Inflammatory macrophage treated with lipopolysaccharide for 4 hours (primary cell): ENCODE measurements at regions not wholly inside any gene's neighbourhood (a gene's known extent, or its start where the extent isn't known, plus 50 kb on each side); places are given as distances from the start of the nearest gene placed in this dataset.
A peak's percentile ranks its signal among the peaks of the same experiment; 100 is the strongest.

Experiments
- DNase-seq: peaks from one replicate; pipeline ENCODE4 v3.0.0-alpha.2; 2020

- no peak for DNase-seq
Observed at GRCh38 chr20:60649541-60649940, 602.5 kb upstream of the CDH4 start.

DNA sequence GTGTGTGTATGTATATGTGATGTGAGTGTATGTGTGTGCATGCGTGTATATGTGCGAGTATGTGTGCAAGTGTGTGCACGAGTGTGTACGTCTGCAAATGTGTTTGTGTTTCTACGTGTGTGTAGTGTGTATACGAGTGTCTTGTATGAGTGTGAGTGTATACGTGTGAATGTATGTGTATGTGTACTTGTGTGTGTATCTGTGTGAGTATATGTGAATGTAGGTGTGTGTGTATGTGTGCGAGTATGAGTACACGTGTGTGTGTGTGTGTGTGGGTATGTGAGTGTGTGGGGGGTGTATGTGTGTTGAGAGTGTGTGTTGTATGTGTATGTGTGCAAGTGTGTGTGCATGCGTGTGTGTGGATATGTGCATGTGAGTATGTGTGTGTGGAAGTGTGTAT is 602.0 kb upstream of the CDH4 start:
- no peak for DNase-seq

DNA sequence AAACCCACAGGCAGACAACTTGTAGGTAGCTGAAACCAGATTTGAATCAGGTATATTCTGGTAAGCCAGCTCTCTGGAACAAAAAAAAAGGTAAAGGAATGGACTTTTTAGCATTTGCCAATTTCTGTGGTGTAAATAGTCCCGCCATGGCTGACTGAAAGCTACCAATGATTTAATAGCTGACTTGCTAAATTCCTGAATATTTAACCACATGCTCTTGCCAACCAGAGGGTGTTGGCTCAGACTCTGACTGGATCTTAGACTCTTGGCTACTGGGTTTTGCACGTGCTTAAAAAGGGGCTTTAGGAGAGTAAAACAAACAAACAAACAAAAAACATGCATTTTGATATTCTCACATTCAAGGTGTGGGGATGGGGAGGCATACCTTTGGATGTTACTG is 600.0 kb upstream of the CDH4 start:
- DNase-seq, result no peak

DNA sequence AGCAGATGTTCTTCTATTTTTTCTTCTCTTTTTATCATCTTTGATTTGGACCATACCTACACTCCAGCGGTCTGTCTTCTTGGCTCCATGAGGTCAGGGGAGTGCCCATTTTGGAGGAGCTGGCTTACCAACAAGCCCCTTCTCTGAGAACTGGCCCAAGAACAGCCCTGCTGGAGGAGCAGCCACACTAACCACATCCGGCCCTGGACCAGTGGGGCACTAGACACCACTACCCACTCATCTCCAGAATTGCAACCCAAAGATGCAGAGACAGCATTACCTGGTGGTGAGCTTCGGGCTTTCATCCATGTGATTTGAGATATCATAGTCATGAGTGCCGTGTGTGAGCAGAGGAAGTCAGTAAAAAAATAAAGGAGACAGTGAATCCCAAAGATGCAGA is 599.4 kb upstream of the CDH4 start:
- DNase-seq, result no peak

- DNase-seq, result no peak
Observed at GRCh38 chr20:60653111-60653845, 598.8 kb upstream of the CDH4 start.

GRCh38 chr20:60658681-60659080 is 593.4 kb upstream of the CDH4 start:
- no peak for DNase-seq

DNA sequence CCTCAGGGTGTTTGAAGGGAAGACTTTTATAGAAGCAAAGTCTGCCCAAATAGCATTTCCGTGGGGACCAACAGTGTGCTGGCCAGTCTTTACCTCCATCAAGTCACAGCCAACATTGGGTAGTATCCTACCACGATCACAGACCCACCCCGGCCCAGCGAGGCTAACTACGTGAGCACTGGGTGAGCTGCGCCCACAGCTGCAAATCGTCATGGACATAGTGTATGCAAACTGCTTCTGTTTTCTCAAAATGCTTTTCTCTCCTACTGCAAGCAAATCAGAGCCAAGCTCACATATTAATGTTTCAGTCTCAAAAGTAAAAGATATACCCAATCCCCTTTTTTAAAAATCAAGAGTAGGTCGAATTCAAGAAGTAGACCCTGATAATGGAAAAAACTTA is 592.8 kb upstream of the CDH4 start:
- no peak for DNase-seq

- no peak for DNase-seq
Observed at GRCh38 chr20:60662307-60662706, 589.8 kb upstream of the CDH4 start.

DNA sequence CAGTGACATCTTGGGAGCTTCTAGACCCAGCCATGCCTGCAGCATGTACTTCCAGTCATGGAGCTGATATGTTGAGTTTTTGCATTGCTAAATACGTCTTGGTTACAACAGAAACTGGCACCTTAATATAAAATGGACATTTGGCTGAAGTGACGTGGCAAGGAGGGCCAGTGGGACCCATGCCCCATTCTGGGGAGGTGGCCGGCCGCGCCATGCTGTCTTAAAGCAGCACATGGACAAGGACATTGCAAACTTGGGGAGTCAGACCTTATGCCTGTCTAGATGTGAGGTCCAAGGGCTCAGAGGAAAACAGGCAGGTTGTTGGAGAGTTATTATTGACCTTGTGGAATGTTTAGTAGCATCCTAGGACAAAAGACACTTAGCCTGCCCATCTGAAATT is 588.0 kb upstream of the CDH4 start:
- no peak for DNase-seq

GRCh38 chr20:60667641-60668040 is 584.4 kb upstream of the CDH4 start:
- no peak for DNase-seq

DNA sequence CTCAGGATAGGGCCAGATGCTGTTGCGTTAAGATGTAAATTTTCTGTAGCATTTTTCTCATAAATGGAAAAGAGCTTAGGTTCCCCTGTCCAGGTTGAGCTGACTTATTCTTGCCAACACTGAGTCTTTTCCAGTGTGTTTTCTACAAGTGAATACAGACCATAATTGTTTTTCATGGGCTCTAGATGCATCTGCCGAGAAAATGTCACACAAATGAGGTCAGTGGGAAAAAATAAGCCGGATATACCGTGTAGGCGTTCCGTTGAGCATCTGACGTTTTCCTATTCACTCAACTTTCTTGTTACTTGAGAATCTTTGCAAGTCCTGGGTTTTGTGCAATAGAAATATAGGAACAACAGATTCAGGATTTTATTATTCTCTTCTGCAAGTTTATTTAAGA is 582.9 kb upstream of the CDH4 start:
- no peak for DNase-seq

DNA sequence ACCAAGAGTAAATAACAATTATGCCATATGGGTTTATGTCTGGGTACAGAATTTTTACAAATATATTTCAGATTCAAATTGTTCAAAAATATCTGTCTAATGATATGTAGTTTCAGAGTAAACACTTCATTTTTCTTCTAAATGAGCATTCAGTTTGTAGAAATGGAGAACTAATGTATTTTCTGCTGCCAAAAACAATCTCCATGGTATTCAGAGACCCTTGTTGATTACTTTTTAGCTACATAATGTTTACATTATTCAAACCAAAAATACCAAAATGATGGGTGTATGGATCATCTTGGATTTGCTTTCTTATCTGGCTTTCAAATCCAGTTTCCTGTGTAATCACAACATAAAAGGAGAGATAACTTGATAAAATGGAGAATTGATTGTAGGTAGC is 576.0 kb upstream of the CDH4 start:
- no peak for DNase-seq

GRCh38 chr20:60677819-60678218 is 574.2 kb upstream of the CDH4 start:
- no peak for DNase-seq

DNA sequence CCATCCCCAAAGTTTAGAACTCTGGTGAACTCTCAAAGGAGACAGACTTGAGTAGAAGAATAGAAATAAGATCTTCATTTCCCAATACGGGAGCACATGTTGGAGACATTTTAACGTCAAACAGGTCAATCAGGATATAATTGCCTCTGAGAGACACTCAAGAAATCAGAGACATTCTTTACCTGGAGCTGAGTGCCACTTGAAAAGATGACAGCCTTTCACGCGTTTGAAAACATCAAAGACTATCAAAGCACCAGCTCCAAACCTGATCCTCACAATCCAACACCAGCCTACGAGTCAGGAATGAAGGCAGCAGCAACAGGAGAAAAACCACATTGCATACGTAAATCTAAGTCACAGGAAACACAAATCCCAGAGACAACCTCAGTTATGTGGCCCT is 571.5 kb upstream of the CDH4 start:
- DNase-seq, result no peak

DNA sequence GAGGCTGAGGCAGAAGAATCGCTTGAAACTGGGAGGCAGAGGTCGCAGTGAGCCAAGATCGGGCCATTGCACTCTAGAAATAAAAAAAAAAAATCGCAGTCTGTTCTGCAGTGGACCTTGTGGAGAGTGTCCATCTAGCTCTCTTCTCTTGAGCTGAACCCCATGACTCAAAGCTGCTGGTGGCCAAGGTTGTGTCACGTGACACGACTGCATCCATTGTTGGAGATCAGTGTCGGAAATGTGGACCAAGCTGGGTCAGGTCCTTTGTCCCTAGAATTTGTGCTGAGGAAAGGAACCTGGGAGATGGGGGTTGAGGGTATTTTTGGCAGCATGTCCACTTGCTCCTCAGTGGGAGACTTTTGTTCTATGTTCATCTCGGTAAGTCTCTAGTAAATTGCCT is 564.8 kb upstream of the CDH4 start:
- DNase-seq, result no peak

GRCh38 chr20:60690771-60691170 is 561.3 kb upstream of the CDH4 start:
- DNase-seq, result no peak

DNA sequence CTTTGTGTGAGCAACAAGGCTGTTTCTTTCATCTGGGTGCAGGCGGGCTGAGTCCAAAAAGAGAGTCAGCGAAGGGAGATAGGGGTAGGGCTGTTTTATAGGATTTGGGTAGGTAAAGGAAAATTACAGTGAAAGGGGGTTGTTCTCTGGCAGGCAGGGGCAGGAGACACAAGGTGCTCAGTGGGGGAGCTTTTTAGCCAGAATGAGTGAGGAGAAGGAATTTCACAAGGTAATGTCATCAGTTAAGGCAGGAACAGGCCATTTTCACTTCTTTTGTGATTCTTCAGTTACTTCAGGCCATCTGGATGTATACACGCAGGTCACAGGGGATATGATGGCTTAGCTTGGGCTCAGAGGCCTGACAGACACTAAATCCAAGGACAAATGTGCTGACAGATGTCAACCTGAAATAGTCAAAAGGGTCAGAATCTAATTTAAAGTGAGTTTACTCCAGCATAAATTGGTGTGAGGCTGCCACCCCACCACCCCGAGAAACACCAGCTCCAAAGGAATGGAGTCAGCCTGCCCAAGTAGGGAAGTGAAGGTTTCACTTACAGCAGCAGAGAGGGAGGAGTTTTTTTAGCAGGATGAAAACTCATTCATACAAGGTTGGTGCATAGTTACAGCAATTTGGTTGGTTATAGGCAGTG is 560.0 kb upstream of the CDH4 start:
- DNase-seq, result no peak

DNA sequence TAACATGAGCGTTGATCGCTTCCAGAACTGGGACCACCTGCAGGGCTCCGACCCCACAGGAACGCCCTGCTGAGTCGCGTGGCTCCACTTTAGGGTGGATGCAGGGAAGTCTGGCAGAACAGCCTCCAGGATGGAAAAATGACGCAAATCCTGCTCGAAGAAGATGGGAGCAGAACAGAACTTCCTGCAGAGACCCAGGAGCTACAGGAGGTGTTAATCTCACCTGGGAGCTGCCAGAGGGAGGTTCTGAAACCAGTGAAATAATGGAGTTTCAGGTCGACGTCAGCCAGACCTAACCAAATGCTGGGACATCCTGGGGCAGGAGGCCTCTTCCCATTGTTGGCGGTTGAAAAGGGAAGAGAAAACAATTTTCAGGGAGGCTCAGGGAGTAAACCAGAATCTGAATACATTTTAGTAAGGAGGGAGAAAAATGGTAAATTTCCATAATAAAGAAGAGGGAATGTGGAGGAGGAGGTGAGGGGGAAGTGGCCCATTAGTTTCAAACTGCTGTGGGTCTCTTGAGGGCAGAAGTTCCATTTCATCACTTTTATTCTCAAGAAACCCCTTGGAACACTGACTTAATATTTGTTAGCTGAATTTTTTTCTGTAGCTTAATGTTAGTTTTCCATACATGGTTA is 558.4 kb upstream of the CDH4 start:
- no peak for DNase-seq

- DNase-seq, result no peak
Observed at GRCh38 chr20:60694763-60695162, 557.3 kb upstream of the CDH4 start.

- peak; percentile 31 for DNase-seq
Observed at GRCh38 chr20:60695226-60696000, 556.6 kb upstream of the CDH4 start.

GRCh38 chr20:60697252-60697651 is 554.8 kb upstream of the CDH4 start:
- no peak for DNase-seq

DNA sequence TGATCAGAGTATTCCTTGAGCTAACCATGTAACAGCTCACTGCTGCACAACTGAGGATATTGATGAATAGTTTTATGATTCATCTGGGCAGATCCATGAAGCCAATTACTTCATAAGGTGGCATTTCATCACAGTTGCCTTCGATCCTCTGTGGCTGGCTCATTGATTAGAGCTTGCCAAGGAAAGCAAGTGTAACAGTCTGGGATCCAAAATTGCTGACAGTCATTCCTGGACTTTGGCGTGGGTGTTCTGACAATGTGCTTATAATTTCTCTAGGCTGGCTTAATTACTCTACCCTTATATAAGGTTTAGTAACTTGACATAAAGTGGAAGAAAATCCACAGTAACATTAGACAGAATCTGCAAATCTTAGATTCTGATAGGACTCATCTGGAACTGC is 551.3 kb upstream of the CDH4 start:
- no peak for DNase-seq

DNA sequence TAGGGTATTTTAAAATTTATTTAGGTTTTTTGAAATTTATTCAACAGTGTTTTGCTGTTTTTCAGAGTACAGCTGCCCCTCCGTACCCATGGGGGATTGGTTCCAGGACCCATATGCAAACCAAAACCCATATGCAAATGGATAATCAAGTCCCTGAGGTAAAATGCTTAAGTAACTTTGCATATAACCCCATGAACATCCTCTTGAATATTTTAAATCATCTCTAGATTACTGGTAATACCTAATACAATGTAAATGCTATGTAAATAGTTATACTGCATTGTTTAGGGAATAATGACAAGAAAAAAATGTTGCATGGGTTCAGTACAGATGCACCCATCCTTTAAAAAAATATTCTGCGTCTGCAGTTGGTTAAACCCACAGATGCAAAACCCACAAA is 547.9 kb upstream of the CDH4 start:
- DNase-seq, result no peak

DNA sequence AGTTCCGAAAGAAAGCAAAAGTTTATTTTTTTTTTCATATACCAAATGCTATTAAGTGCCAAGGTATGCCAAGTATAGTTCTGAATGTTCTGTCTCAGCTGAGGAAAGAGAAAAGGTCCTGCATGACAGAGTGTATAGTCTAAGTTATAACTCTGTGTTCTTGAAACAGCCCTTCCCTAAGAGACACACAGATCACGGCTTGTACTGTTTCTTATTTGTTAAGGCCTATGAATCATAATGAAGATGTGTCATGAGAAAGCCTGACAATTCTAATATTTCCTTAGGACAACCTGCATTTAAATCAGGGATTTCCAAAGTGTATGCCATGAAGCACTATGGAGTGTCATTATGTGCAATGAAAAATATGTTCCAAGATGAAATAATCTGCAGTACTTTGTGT is 538.7 kb upstream of the CDH4 start:
- no peak for DNase-seq
